ENCODE measurements at regions not wholly inside any gene's neighbourhood (a gene's known extent, or its start where the extent isn't known, plus 50 kb on each side); places are given as distances from the start of the nearest gene placed in this dataset.
A peak's percentile ranks its signal among the peaks of the same experiment; 100 is the strongest.

DNA sequence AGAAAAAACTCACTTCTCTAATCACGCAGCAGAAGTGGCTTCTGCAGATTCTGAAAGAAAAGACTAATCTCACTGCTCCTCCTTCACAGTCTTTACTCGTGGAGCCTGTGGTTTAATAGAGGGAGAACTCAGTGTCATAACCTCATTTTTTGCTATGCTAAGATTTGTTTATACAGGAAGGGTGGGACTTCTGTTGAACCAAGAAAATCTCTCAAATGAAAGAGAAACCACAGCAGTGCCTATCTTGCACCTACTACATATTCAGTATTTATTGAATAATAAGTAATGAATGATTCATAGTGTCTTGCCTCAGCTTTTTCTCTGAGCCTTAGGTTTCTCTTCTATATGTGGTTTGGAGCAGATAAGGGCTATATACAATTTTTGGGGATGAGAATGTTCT lies 136.1 kb upstream of the DMAC1 start:
- H3K9ac ChIP-seq (ENCODE audit: insufficient read depth, low read length, poor library complexity, severe bottlenecking) = no peak overlapping the region

DNA sequence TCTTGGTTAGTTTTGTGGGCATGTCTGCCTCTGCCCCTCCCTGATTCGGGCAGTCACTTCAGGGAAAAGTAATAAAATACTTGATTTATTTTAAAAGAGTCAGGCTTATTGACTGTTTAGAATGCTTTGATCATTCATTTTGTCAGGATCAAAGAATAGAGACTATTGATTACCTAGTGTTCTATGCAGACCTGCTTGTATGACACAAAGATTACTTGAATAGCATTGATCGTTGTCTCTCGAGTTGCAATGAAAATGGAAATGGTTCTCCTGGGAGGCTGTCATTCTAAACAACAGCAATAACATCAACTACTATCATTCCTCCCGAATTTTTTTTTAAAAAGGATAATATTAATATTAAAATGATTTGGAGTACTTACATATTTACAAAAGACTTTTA lies 133.2 kb upstream of the DMAC1 start:
- Histone ChIP-seq H3K79me2 (ENCODE audit: insufficient read depth, low read length) (no peaks in the 10 kb centered on the region), H3K4me1 (ENCODE audit: control insufficient read depth in 1 of 2, insufficient read depth in 2 of 2, low read length in 2 of 2) (peaks cover 23 to 24% of the 10 kb centered on the region in 2 donors), H3K9ac (ENCODE audit: insufficient read depth, low read length, poor library complexity, severe bottlenecking) (no peak overlapping the region), H2AFZ (ENCODE audit: insufficient read depth, low read depth, low read length, poor library complexity, severe bottlenecking) (no peak overlapping the region), H3K27ac (ENCODE audit: low read depth in 1 of 2, low read length in 2 of 2) (no peak overlapping the region), H3K36me3 (replicated peaks in 1 of 2; ENCODE audit: control insufficient read depth in 1 of 2, insufficient read depth in 2 of 2, low read length in 2 of 2) (no peaks in the 10 kb centered on the region), H4K20me1 (ENCODE audit: insufficient read depth, low read length) (no peaks in the 10 kb centered on the region), H3K9me3 (replicated peaks in 1 of 2; ENCODE audit: control insufficient read depth in 1 of 2, insufficient read depth in 1 of 2, low read length in 2 of 2) (no peaks in the 10 kb centered on the region), H3K4me3 (replicated peaks in 1 of 3; ENCODE audit: low read depth in 2 of 3, low read length in 3 of 3) (no peak overlapping the region), H3K27me3 (ENCODE audit: control insufficient read depth in 2 of 2, insufficient read depth in 2 of 2, low read length in 2 of 2) (no peaks in the 10 kb centered on the region), H3K4me2 (replicated peaks; ENCODE audit: extremely low read depth, low read length, poor library complexity, severe bottlenecking) (no peak overlapping the region)
- intact Hi-C loops (cut with micrococcal nuclease) = no loop called here
- TF ChIP-seq, protein P1, sequence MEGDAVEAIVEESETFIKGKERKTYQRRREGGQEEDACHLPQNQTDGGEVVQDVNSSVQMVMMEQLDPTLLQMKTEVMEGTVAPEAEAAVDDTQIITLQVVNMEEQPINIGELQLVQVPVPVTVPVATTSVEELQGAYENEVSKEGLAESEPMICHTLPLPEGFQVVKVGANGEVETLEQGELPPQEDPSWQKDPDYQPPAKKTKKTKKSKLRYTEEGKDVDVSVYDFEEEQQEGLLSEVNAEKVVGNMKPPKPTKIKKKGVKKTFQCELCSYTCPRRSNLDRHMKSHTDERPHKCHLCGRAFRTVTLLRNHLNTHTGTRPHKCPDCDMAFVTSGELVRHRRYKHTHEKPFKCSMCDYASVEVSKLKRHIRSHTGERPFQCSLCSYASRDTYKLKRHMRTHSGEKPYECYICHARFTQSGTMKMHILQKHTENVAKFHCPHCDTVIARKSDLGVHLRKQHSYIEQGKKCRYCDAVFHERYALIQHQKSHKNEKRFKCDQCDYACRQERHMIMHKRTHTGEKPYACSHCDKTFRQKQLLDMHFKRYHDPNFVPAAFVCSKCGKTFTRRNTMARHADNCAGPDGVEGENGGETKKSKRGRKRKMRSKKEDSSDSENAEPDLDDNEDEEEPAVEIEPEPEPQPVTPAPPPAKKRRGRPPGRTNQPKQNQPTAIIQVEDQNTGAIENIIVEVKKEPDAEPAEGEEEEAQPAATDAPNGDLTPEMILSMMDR (IDR thresholded peaks at IDR 0.05) = no peak
- DNase-seq = no peak
- H3K4me1 Mint-ChIP-seq = peaks cover 18% of the 10 kb centered on the region
- H3K9me3 Mint-ChIP-seq = no peaks in the 10 kb centered on the region
- H3K4me3 Mint-ChIP-seq = no peak overlapping the region
- H3K36me3 Mint-ChIP-seq = no peaks in the 10 kb centered on the region
- WGBS (ENCODE audit: insufficient coverage) = no CpG with 5 or more reads among the region's 4 CpGs
- H3K27me3 Mint-ChIP-seq (ENCODE audit: low read depth in 3 of 3) = peaks cover 0 to 5% (median 1%) of the 10 kb centered on the region in 3 donors
- H3K27ac Mint-ChIP-seq = no peak overlapping the region

More for the DNA sequence above, 136.1 kb upstream of the DMAC1 start:
- Histone ChIP-seq H3K79me2 (ENCODE audit: insufficient read depth, low read length) (no peaks in the 10 kb centered on the region), H3K4me1 (ENCODE audit: control insufficient read depth in 1 of 2, insufficient read depth in 2 of 2, low read length in 2 of 2) (peaks cover 23 to 24% of the 10 kb centered on the region in 2 donors), H3K4me3 (replicated peaks in 1 of 3; ENCODE audit: low read depth in 2 of 3, low read length in 3 of 3) (peak overlapping the region in 2 of 3 experiments; percentile 19 to 59), H3K4me2 (replicated peaks; ENCODE audit: extremely low read depth, low read length, poor library complexity, severe bottlenecking) (peak overlapping the region; percentile 69), H3K36me3 (replicated peaks in 1 of 2; ENCODE audit: control insufficient read depth in 1 of 2, insufficient read depth in 2 of 2, low read length in 2 of 2) (no peaks in the 10 kb centered on the region), H2AFZ (ENCODE audit: insufficient read depth, low read depth, low read length, poor library complexity, severe bottlenecking) (peak overlapping the region; percentile 74), H3K9me3 (replicated peaks in 1 of 2; ENCODE audit: control insufficient read depth in 1 of 2, insufficient read depth in 1 of 2, low read length in 2 of 2) (peaks cover 3 to 6% of the 10 kb centered on the region in 2 donors), H3K27me3 (ENCODE audit: control insufficient read depth in 2 of 2, insufficient read depth in 2 of 2, low read length in 2 of 2) (no peaks in the 10 kb centered on the region), H4K20me1 (ENCODE audit: insufficient read depth, low read length) (no peaks in the 10 kb centered on the region), H3K27ac (ENCODE audit: low read depth in 1 of 2, low read length in 2 of 2) (peak overlapping the region; percentile 63 to 82)
- Mint-ChIP-seq H3K27ac (peak overlapping the region; percentile 73 to 97 (median 89)), H3K36me3 (no peaks in the 10 kb centered on the region), H3K4me3 (peak overlapping the region; percentile 53 to 74), H3K27me3 (ENCODE audit: low read depth in 3 of 3) (peaks cover 0 to 3% (median 0%) of the 10 kb centered on the region in 3 donors), H3K4me1 (peaks cover 18% of the 10 kb centered on the region), H3K9me3 (peaks cover 5 to 9% (median 6%) of the 10 kb centered on the region in 7 donors)
- intact Hi-C loops (cut with micrococcal nuclease) = no loop called here
- TF ChIP-seq, protein P1 (IDR thresholded peaks at IDR 0.05) = no peak
- peak; percentile 21 to 62 (median 38) for DNase-seq
- WGBS (ENCODE audit: insufficient coverage) = no CpG with 5 or more reads among the region's 2 CpGs
